HEK293 (cell line): ENCODE measurements at regions not wholly inside any gene's neighbourhood (a gene's known extent, or its start where the extent isn't known, plus 50 kb on each side); places are given as distances from the start of the nearest gene placed in this dataset.

ENCODE experiments used
- CTCF ChIA-PET: fragments of 350-600 bp; formaldehyde crosslinking; extraction: SDS; loops from one replicate; lab custom pipeline; 2021; ENCODE audit warnings: antibody characterized with exemption; lab: Yijun Ruan, JAX
- POLR2A ChIA-PET: fragments of 300-600 bp; formaldehyde crosslinking; extraction: SDS; loops from one replicate; lab custom pipeline; 2020; ENCODE audit warnings: antibody characterized with exemption, inconsistent platforms; lab: Yijun Ruan, JAX
- H3K27ac ChIP-seq: fragments of 200-500 bp; sonication (Bioruptor generic); 2 replicates; pipeline ENCODE4 v1.5.1; 2014; ENCODE audit warnings: low read depth, low read length, control low read depth, inconsistent platforms; ENCODE audit errors: extremely low read depth
- H3K36me3 ChIP-seq, 2 experiments: fragments of 200-500 bp in 1 of 2; sonication (Bioruptor generic) in 1 of 2; 1 replicate in 1 of 2; 2 replicates in 1 of 2; pipeline ENCODE4 v1.5.1; 2014 to 2017; ENCODE audit warnings: inconsistent platforms in 2 of 2, low read length in 2 of 2; ENCODE audit not compliant: control insufficient read depth in 2 of 2, insufficient read depth in 1 of 2
- H3K4me1 ChIP-seq: fragments of 200-500 bp; sonication (Bioruptor generic); 2 replicates; pipeline ENCODE4 v1.5.1; 2014; ENCODE audit warnings: mild to moderate bottlenecking, low read length, inconsistent platforms; ENCODE audit not compliant: control insufficient read depth, insufficient read depth
- H3K4me3 ChIP-seq: 2 replicates; pipeline ENCODE4 v1.5.1; 2011; ENCODE audit warnings: low read depth, mild to moderate bottlenecking, control low read depth, low read length, moderate library complexity
- H3K9me3 ChIP-seq: fragments of 200-500 bp; sonication (Bioruptor generic); 2 replicates; pipeline ENCODE4 v1.5.1; 2014; ENCODE audit warnings: low read depth, low read length, inconsistent platforms; ENCODE audit not compliant: control insufficient read depth, insufficient read depth
- PRDM6 ChIP-seq: fragments of 450-650 bp; formaldehyde crosslinking; IDR thresholded peaks from 2 replicates; pipeline ENCODE4 v1.5.1; 2017; ENCODE audit warnings: missing biosample characterization, missing genetic modification characterization
- SCRT1 ChIP-seq: fragments of 450-650 bp; formaldehyde crosslinking; IDR thresholded peaks from 2 replicates; pipeline ENCODE4 v1.5.1; 2016; ENCODE audit warnings: missing biosample characterization, missing genetic modification characterization, borderline replicate concordance
- ZBTB1 ChIP-seq: fragments of 450-650 bp; formaldehyde crosslinking; IDR thresholded peaks from 2 replicates; pipeline ENCODE4 v1.5.1; 2016; ENCODE audit warnings: missing biosample characterization, missing genetic modification characterization
- ZBTB26 ChIP-seq: fragments of 450-650 bp; formaldehyde crosslinking; optimal IDR thresholded peaks from 2 replicates; pipeline ENCODE3; 2016; ENCODE audit warnings: missing biosample characterization, mild to moderate bottlenecking, missing genetic modification characterization
- ZBTB44 ChIP-seq: fragments of 450-650 bp; IDR thresholded peaks from 2 replicates; pipeline ENCODE4 v1.5.1; 2018; ENCODE audit warnings: missing biosample characterization, mild to moderate bottlenecking, missing genetic modification characterization
- ZIC2 ChIP-seq: fragments of 450-650 bp; formaldehyde crosslinking; IDR thresholded peaks from 2 replicates; pipeline ENCODE4 v1.5.1; 2016; ENCODE audit warnings: missing biosample characterization, missing genetic modification characterization
- ZNF112 ChIP-seq: fragments of 450-650 bp; formaldehyde crosslinking; IDR thresholded peaks from 2 replicates; pipeline ENCODE4 v1.5.0; 2017; ENCODE audit warnings: missing biosample characterization, missing genetic modification characterization
- ZNF133 ChIP-seq: fragments of 450-650 bp; formaldehyde crosslinking; IDR thresholded peaks from 2 replicates; pipeline ENCODE4 v1.5.1; 2016; ENCODE audit warnings: missing biosample characterization, missing genetic modification characterization
- ZNF311 ChIP-seq: fragments of 450-650 bp; formaldehyde crosslinking; IDR thresholded peaks from 2 replicates; pipeline ENCODE4 v1.5.1; 2017; ENCODE audit warnings: missing biosample characterization, missing genetic modification characterization, borderline replicate concordance
- ZNF362 ChIP-seq: fragments of 450-650 bp; formaldehyde crosslinking; IDR thresholded peaks from 2 replicates; pipeline ENCODE4 v1.5.1; 2016; ENCODE audit warnings: missing biosample characterization, missing genetic modification characterization
- ZNF37A ChIP-seq: fragments of 450-650 bp; IDR thresholded peaks from 2 replicates; pipeline ENCODE4 v1.5.1; 2018; ENCODE audit warnings: missing biosample characterization, missing genetic modification characterization
- ZNF404 ChIP-seq: fragments of 450-650 bp; formaldehyde crosslinking; IDR thresholded peaks from 2 replicates; pipeline ENCODE4 v1.5.1; 2017; ENCODE audit warnings: missing biosample characterization, missing genetic modification characterization
- ZNF416 ChIP-seq: fragments of 450-650 bp; formaldehyde crosslinking; IDR thresholded peaks from 2 replicates; pipeline ENCODE4 v1.5.1; 2016; ENCODE audit warnings: missing biosample characterization, missing genetic modification characterization
- ZNF48 ChIP-seq: fragments of 450-650 bp; formaldehyde crosslinking; IDR thresholded peaks from 2 replicates; pipeline ENCODE4 v1.5.1; 2016; ENCODE audit warnings: missing biosample characterization, missing genetic modification characterization
- ZNF488 ChIP-seq: fragments of 450-650 bp; formaldehyde crosslinking; IDR thresholded peaks from 2 replicates; pipeline ENCODE4 v1.5.1; 2016; ENCODE audit warnings: missing biosample characterization, missing genetic modification characterization
- ZNF610 ChIP-seq: fragments of 450-650 bp; formaldehyde crosslinking; IDR thresholded peaks from 2 replicates; pipeline ENCODE4 v1.5.1; 2016; ENCODE audit warnings: missing biosample characterization, missing genetic modification characterization, borderline replicate concordance
- ZNF658 ChIP-seq: fragments of 450-650 bp; formaldehyde crosslinking; IDR thresholded peaks from 2 replicates; pipeline ENCODE4; 2016; ENCODE audit warnings: missing biosample characterization, missing genetic modification characterization
- ZNF791 ChIP-seq: fragments of 450-650 bp; formaldehyde crosslinking; IDR thresholded peaks from 2 replicates; pipeline ENCODE4 v1.5.1; 2016; ENCODE audit warnings: missing biosample characterization, missing genetic modification characterization
- ZSCAN16 ChIP-seq: fragments of 450-650 bp; formaldehyde crosslinking; IDR thresholded peaks from 2 replicates; pipeline ENCODE4 v1.5.1; 2016; ENCODE audit warnings: missing biosample characterization, missing genetic modification characterization
- TF ChIP-seq, protein P1 (sequence below): fragments of 450-650 bp; formaldehyde crosslinking; IDR thresholded peaks from 2 replicates; pipeline ENCODE4 v1.5.1; 2016; ENCODE audit warnings: missing biosample characterization, missing genetic modification characterization
- TF ChIP-seq, protein P2 (sequence below): fragments of 450-650 bp; formaldehyde crosslinking; IDR thresholded peaks from 2 replicates; pipeline ENCODE4 v1.5.1; 2016; ENCODE audit warnings: missing biosample characterization, missing genetic modification characterization

- no peak for TF ChIP-seq SCRT1 (tag by site-specific recombination)
- TF ChIP-seq ZIC2 (tag by site-specific recombination) = no peak
- TF ChIP-seq, protein P1, sequence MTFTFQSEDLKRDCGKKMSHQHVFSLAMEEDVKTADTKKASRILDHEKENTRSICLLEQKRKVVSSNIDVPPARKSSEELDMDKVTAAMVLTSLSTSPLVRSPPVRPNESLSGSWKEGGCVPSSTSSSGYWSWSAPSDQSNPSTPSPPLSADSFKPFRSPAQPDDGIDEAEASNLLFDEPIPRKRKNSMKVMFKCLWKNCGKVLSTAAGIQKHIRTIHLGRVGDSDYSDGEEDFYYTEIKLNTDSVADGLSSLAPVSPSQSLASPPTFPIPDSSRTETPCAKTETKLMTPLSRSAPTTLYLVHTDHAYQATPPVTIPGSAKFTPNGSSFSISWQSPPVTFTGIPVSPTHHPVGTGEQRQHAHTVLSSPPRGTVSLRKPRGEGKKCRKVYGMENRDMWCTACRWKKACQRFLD = no peak
- TF ChIP-seq ZNF488 = no peak
Observed at GRCh38 chr4:36006226-36006625, 238.1 kb downstream of the ARAP2 start (continued).

- Histone ChIP-seq H3K4me3 (no peak overlapping the region), H3K27ac (no peak overlapping the region), H3K36me3 (no peaks in the 10 kb centered on the region), H3K9me3 (no peaks in the 10 kb centered on the region), H3K4me1 (no peaks in the 10 kb centered on the region)
- TF ChIP-seq ZNF610 (tag by site-specific recombination) = no peak
- no peak for TF ChIP-seq ZNF311
- TF ChIP-seq ZBTB1 (tag by site-specific recombination) = no peak
- no peak for TF ChIP-seq ZNF37A (tag by site-specific recombination)
- no peak for TF ChIP-seq ZNF112 (tag by site-specific recombination)
- no peak for TF ChIP-seq ZBTB26
- no peak for TF ChIP-seq ZNF404 (tag by site-specific recombination)
- TF ChIP-seq ZNF658 (tag by site-specific recombination) = no peak
- TF ChIP-seq ZNF416 (tag by site-specific recombination) = no peak
- no peak for TF ChIP-seq ZNF133 (tag by site-specific recombination)
- TF ChIP-seq, protein P2, sequence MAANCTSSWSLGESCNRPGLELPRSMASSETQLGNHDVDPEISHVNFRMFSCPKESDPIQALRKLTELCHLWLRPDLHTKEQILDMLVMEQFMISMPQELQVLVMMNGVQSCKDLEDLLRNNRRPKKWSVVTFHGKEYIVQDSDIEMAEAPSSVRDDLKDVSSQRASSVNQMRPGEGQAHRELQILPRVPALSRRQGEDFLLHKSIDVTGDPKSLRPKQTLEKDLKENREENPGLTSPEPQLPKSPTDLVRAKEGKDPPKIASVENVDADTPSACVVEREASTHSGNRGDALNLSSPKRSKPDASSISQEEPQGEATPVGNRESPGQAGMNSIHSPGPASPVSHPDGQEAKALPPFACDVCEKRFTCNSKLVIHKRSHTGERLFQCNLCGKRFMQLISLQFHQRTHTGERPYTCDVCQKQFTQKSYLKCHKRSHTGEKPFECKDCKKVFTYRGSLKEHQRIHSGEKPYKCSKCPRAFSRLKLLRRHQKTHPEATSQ (tag by site-specific recombination) = no peak
- no peak for TF ChIP-seq ZSCAN16 (tag by site-specific recombination)
- TF ChIP-seq PRDM6 (tag by site-specific recombination) = no peak
- no peak for TF ChIP-seq ZNF48 (tag by site-specific recombination)
- TF ChIP-seq ZBTB44 (tag by site-specific recombination) = no peak
- no peak for TF ChIP-seq ZNF791 (tag by site-specific recombination)
- TF ChIP-seq ZNF362 (tag by site-specific recombination) = no peak
- CTCF ChIA-PET = no interaction called here
- POLR2A ChIA-PET = no interaction called here
Observed at GRCh38 chr4:36010397-36010929, 233.9 kb downstream of the ARAP2 start.
